ENCODE measurements at regions not wholly inside any gene's neighbourhood (a gene's known extent, or its start where the extent isn't known, plus 50 kb on each side); places are given as distances from the start of the nearest gene placed in this dataset.

GRCh38 chr4:83751336-83751949, 215.5 kb downstream of the GPAT3 start:
- no peak for TF ChIP-seq CTCF (IDR thresholded peaks at IDR 0.05)
- no peak for TF ChIP-seq POLR2A (IDR thresholded peaks at IDR 0.05)
- no peak for TF ChIP-seq EP300 (IDR thresholded peaks at IDR 0.05)
- TF ChIP-seq POLR2AphosphoS5 (IDR thresholded peaks at IDR 0.05): no peak
- H3K4me1 ChIP-seq: no peaks in the 10 kb centered on the region
- DNase-seq: no peak
- no peaks in the 10 kb centered on the region for H3K27me3 ChIP-seq
- no peaks in the 10 kb centered on the region for H3K36me3 ChIP-seq
- intact Hi-C loops (cut with DNase I): no loop called here
- H3K27ac ChIP-seq: no peak overlapping the region
- no peak overlapping the region for H3K4me3 ChIP-seq
- 54 to 68% methylated on average over 1 of the region's 1 CpG for WGBS, 2 donors
- no peaks in the 10 kb centered on the region for H3K9me3 ChIP-seq

- 41 to 81% methylated on average over 2 of the region's 2 CpGs for WGBS, 2 donors
- H3K27ac ChIP-seq: no peak overlapping the region
Observed at GRCh38 chr4:83748711-83749110, 212.8 kb downstream of the GPAT3 start.

GRCh38 chr4:83738895-83739294, 203.0 kb downstream of the GPAT3 start:
- TF ChIP-seq POLR2AphosphoS5 (IDR thresholded peaks at IDR 0.05) (no peak), EP300 (IDR thresholded peaks at IDR 0.05) (no peak), POLR2A (IDR thresholded peaks at IDR 0.05) (no peak), CTCF (IDR thresholded peaks at IDR 0.05) (no peak)
- DNase-seq: no peak
- 45 to 72% methylated on average over 2 of the region's 2 CpGs for WGBS, 2 donors
- Histone ChIP-seq H3K27ac (no peak overlapping the region), H3K9me3 (no peaks in the 10 kb centered on the region), H3K4me1 (no peaks in the 10 kb centered on the region), H3K4me3 (no peak overlapping the region), H3K27me3 (no peaks in the 10 kb centered on the region), H3K36me3 (no peaks in the 10 kb centered on the region)
- intact Hi-C loops (cut with DNase I): no loop called here

More at GRCh38 chr4:83748711-83749110, 212.8 kb downstream of the GPAT3 start:
- Histone ChIP-seq H3K4me1 (no peaks in the 10 kb centered on the region), H3K36me3 (no peaks in the 10 kb centered on the region), H3K27me3 (no peaks in the 10 kb centered on the region), H3K9me3 (no peaks in the 10 kb centered on the region), H3K4me3 (no peak overlapping the region)
- TF ChIP-seq POLR2AphosphoS5 (IDR thresholded peaks at IDR 0.05) (no peak), EP300 (IDR thresholded peaks at IDR 0.05) (no peak), POLR2A (IDR thresholded peaks at IDR 0.05) (no peak), CTCF (IDR thresholded peaks at IDR 0.05) (no peak)
- intact Hi-C loops (cut with DNase I): no loop called here
- DNase-seq: no peak

GRCh38 chr4:83734576-83734975, 198.7 kb downstream of the GPAT3 start:
- Histone ChIP-seq H3K4me1 (no peaks in the 10 kb centered on the region), H3K9me3 (peaks cover 0 to 14% (median 0%) of the 10 kb centered on the region in 4 donors), H3K36me3 (no peaks in the 10 kb centered on the region), H3K4me3 (no peak overlapping the region), H3K27ac (no peak overlapping the region), H3K27me3 (no peaks in the 10 kb centered on the region)
- intact Hi-C loops (cut with DNase I): no loop called here
- 73 to 86% methylated on average over 3 of the region's 3 CpGs for WGBS, 2 donors
- DNase-seq: no peak
- TF ChIP-seq POLR2A (IDR thresholded peaks at IDR 0.05): no peak
- TF ChIP-seq EP300 (IDR thresholded peaks at IDR 0.05): no peak
- TF ChIP-seq POLR2AphosphoS5 (IDR thresholded peaks at IDR 0.05): no peak
- no peak for TF ChIP-seq CTCF (IDR thresholded peaks at IDR 0.05)

- TF ChIP-seq POLR2A (IDR thresholded peaks at IDR 0.05) (no peak), EP300 (IDR thresholded peaks at IDR 0.05) (no peak)
- peaks cover 0 to 14% (median 0%) of the 10 kb centered on the region in 4 donors for H3K9me3 ChIP-seq
- no peak overlapping the region for H3K27ac ChIP-seq
- 23 to 43% methylated on average over 3 of the region's 3 CpGs for WGBS, 2 donors
- no peaks in the 10 kb centered on the region for H3K4me1 ChIP-seq
- intact Hi-C loops (cut with DNase I): no loop called here
- H3K4me3 ChIP-seq: no peak overlapping the region
- no peak for DNase-seq
- H3K27me3 ChIP-seq: no peaks in the 10 kb centered on the region
- no peaks in the 10 kb centered on the region for H3K36me3 ChIP-seq
Observed at GRCh38 chr4:83732114-83732635, 196.3 kb downstream of the GPAT3 start.
